Hepatocyte (in vitro differentiated cells): ENCODE measurements at regions not wholly inside any gene's neighbourhood (a gene's known extent, or its start where the extent isn't known, plus 50 kb on each side); places are given as distances from the start of the nearest gene placed in this dataset.
A peak's percentile ranks its signal among the peaks of the same experiment; 100 is the strongest.
"Not testable (repeated sequence)": the region's sequence is repeated elsewhere in the genome, so short reads cannot be mapped to it uniquely, and the experiment has no call there.

Experiments used
- DNase-seq: peaks from one replicate; pipeline ENCODE4 v3.0.0-alpha.2; 2016; ENCODE audit warnings: low spot score
- H2AFZ ChIP-seq: fragments of 200-600 bp; sonication (generic); 2 replicates; pipeline ENCODE4 v1.6.0; 2016; ENCODE audit warnings: antibody characterized with exemption, mild to moderate bottlenecking
- H3K27ac ChIP-seq: fragments of 200-600 bp; sonication (generic); 2 replicates; pipeline ENCODE4 v1.5.1; 2016; ENCODE audit warnings: mild to moderate bottlenecking
- H3K27me3 ChIP-seq: fragments of 200-600 bp; sonication (generic); 2 replicates; pipeline ENCODE4 v1.6.1; 2016
- H3K36me3 ChIP-seq: fragments of 200-600 bp; sonication (generic); replicated peaks from 2 replicates; pipeline ENCODE4 v1.5.1; 2016; ENCODE audit warnings: low read depth; ENCODE audit not compliant: insufficient read depth
- H3K4me1 ChIP-seq: fragments of 200-600 bp; sonication (generic); 2 replicates; pipeline ENCODE4 v1.5.1; 2016; ENCODE audit warnings: mild to moderate bottlenecking, moderate library complexity; ENCODE audit not compliant: insufficient read depth
- H3K4me2 ChIP-seq: fragments of 200-600 bp; sonication (generic); 2 replicates; pipeline ENCODE4 v1.6.0; 2016
- H3K4me3 ChIP-seq: fragments of 200-600 bp; sonication (generic); 2 replicates; pipeline ENCODE4 v1.5.1; 2016; ENCODE audit warnings: mild to moderate bottlenecking
- H3K79me2 ChIP-seq: fragments of 200-600 bp; sonication (generic); 2 replicates; pipeline ENCODE4 v1.6.0; 2017; ENCODE audit warnings: mild to moderate bottlenecking
- H3K9me2 ChIP-seq: fragments of 200-600 bp; sonication (generic); replicated peaks from 2 replicates; pipeline ENCODE4 v1.6.0; 2017; ENCODE audit warnings: mild to moderate bottlenecking; ENCODE audit not compliant: insufficient read depth
- H3K9me3 ChIP-seq: fragments of 200-600 bp; sonication (generic); 2 replicates; pipeline ENCODE4 v1.5.1; 2016; ENCODE audit warnings: low read depth, mild to moderate bottlenecking
- H4K20me1 ChIP-seq: fragments of 200-600 bp; sonication (generic); 2 replicates; pipeline ENCODE4 v1.6.0; 2016; ENCODE audit warnings: mild to moderate bottlenecking; ENCODE audit not compliant: insufficient read depth, poor library complexity, severe bottlenecking
- EZH2 ChIP-seq: fragments of 200-600 bp; sonication (generic); IDR thresholded peaks from 2 replicates; pipeline ENCODE4 v1.6.1; 2016; ENCODE audit warnings: antibody characterized with exemption, mild to moderate bottlenecking, borderline replicate concordance
- EZH2phosphoT487 ChIP-seq: fragments of 200-600 bp; sonication (generic); IDR thresholded peaks from one replicate; pipeline ENCODE4 v1.6.1; 2018; ENCODE audit warnings: antibody characterized with exemption, mild to moderate bottlenecking, low read depth, moderate library complexity; ENCODE audit not compliant: unreplicated experiment, severe bottlenecking
- WGBS: methylation state at CpG from one replicate; pipeline ENCODE4 v1.1.6; 2016; ENCODE audit warnings: low lambda C conversion rate; ENCODE audit errors: missing lambda C conversion rate; 5-methylcytosine and 5-hydroxymethylcytosine counted together
- TF ChIP-seq, protein P1 (sequence below): fragments of 200-600 bp; sonication (generic); IDR thresholded peaks from 2 replicates; pipeline ENCODE4 v1.5.1; 2016; ENCODE audit warnings: antibody characterized with exemption, mild to moderate bottlenecking; ENCODE audit not compliant: poor library complexity

DNA sequence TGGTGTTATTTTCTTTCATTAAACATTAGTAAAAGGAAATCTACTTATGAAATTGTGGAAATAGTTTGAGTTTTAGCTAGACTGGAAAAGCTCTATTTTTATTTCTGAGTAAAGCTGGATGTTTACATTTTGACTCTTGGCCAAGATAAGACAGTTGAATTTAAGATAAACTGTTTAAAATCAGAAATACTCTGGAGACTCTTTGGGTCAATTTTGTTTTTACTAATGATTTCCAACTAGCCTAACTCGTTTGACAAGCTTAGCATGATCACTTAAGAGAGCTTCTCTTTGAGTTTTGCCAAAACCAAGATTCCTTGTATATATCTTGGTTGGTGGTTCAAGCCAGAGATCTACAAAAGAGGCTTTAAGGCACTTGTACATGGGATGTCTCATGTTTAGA lies 724.8 kb upstream of the LUZP2 start:
- peak; percentile 11 for DNase-seq
- Histone ChIP-seq H4K20me1 (no peaks in the 10 kb centered on the region), H3K27ac (no peak overlapping the region), H3K9me2 (no peaks in the 10 kb centered on the region), H3K4me3 (no peak overlapping the region), H3K36me3 (no peaks in the 10 kb centered on the region), H3K4me2 (no peak overlapping the region), H3K4me1 (no peaks in the 10 kb centered on the region), H3K9me3 (no peaks in the 10 kb centered on the region), H3K27me3 (no peaks in the 10 kb centered on the region), H2AFZ (no peak overlapping the region), H3K79me2 (no peaks in the 10 kb centered on the region)
- WGBS = 26% methylated on average over 1 of the region's 1 CpG
- no peak for TF ChIP-seq EZH2
- TF ChIP-seq EZH2phosphoT487 = no peak
- TF ChIP-seq, protein P1, sequence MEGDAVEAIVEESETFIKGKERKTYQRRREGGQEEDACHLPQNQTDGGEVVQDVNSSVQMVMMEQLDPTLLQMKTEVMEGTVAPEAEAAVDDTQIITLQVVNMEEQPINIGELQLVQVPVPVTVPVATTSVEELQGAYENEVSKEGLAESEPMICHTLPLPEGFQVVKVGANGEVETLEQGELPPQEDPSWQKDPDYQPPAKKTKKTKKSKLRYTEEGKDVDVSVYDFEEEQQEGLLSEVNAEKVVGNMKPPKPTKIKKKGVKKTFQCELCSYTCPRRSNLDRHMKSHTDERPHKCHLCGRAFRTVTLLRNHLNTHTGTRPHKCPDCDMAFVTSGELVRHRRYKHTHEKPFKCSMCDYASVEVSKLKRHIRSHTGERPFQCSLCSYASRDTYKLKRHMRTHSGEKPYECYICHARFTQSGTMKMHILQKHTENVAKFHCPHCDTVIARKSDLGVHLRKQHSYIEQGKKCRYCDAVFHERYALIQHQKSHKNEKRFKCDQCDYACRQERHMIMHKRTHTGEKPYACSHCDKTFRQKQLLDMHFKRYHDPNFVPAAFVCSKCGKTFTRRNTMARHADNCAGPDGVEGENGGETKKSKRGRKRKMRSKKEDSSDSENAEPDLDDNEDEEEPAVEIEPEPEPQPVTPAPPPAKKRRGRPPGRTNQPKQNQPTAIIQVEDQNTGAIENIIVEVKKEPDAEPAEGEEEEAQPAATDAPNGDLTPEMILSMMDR = no peak

DNA sequence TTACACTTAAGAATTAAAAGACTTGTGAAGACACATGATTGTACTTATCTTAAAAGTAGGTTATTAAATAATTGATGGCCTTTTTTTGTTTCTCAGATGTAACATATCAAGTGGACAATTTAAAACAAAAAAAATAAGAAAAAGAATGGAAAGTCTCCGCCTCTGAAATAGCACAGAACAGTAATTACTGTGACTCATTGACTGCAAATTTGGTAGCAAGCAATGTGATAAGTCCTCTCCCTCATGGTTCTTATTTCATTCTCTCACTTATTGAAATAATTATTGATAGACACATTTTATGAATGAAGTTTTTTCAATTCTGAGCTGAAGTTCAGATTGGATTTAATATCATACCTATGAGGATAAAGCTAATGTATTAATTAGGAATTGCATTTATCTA lies 717.9 kb upstream of the LUZP2 start:
- 90% methylated on average over 1 of the region's 1 CpG for WGBS
- DNase-seq = no peak
- H3K9me3 ChIP-seq = no peaks in the 10 kb centered on the region
- H3K79me2 ChIP-seq = no peaks in the 10 kb centered on the region
- no peaks in the 10 kb centered on the region for H4K20me1 ChIP-seq
- TF ChIP-seq EZH2 = no peak
- TF ChIP-seq, protein P1 = no peak
- TF ChIP-seq EZH2phosphoT487 = no peak
- no peaks in the 10 kb centered on the region for H3K4me1 ChIP-seq
- no peak overlapping the region for H3K27ac ChIP-seq
- H3K27me3 ChIP-seq = no peaks in the 10 kb centered on the region
- H3K36me3 ChIP-seq = no peaks in the 10 kb centered on the region
- no peak overlapping the region for H3K4me3 ChIP-seq
- no peak overlapping the region for H3K4me2 ChIP-seq
- H3K9me2 ChIP-seq = no peaks in the 10 kb centered on the region
- H2AFZ ChIP-seq = no peak overlapping the region

DNA sequence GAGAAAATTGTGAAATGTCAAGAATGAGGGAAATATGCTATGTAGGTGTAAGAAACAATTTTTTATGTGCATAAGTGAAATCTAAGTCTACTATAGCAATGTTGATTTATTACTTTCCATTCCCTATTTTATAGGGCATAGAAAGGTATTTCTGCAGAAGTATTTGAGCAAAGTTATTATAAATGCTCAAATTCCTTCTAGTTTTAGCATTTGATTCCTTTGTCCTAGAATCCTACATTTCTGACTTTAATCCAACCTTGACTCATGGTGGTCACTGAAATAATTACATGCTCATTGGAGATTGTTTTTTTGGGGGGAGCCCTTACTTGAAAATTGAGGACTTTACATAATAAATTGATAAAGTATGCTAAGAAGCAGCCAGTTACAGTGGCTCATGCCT lies 716.6 kb upstream of the LUZP2 start:
- Histone ChIP-seq H3K4me3 (no peak overlapping the region), H3K9me2 (no peaks in the 10 kb centered on the region), H3K79me2 (no peaks in the 10 kb centered on the region), H3K4me1 (no peaks in the 10 kb centered on the region), H3K4me2 (no peak overlapping the region), H3K27ac (no peak overlapping the region), H3K36me3 (no peaks in the 10 kb centered on the region), H2AFZ (no peak overlapping the region), H4K20me1 (no peaks in the 10 kb centered on the region), H3K9me3 (no peaks in the 10 kb centered on the region), H3K27me3 (no peaks in the 10 kb centered on the region)
- DNase-seq = no peak
- TF ChIP-seq EZH2 = no peak
- no peak for TF ChIP-seq EZH2phosphoT487

DNA sequence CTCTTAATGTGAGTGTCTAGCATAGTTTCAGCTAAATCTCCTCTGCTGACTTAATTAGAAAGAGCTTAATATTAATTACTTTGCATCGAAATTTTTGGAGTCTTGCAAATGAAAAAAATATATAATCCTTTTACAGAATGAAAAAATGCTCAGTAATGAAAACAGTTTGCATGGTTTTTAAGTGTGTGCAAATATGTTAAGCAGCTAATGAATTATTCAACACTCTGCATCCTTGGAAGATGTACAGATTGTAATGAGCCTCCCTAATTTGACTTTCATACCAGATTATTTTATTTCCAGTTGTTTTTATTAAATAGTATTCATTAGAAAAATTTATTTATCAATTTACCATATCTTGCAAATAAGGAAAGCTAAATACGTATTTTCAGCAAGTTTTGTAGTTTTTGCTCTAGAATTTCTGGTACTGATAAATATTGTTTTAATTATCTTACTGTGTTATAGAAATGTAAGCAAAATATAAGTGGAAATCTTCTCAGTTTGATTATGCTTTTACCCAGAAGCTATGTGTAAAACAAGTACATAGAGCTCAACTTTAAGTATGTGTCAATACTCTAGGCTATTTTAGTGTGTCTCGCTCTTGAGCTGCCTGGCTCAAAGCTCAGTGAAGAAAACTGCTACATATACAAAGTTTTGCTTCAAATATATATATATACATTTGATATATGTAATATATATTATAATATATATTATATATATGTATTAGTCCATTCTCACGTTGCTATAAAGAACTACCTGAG lies 714.9 kb upstream of the LUZP2 start:
- Histone ChIP-seq H3K4me3 (no peak overlapping the region), H3K36me3 (no peaks in the 10 kb centered on the region), H3K27me3 (no peaks in the 10 kb centered on the region), H3K4me1 (peaks cover 7% of the 10 kb centered on the region), H2AFZ (no peak overlapping the region), H3K9me3 (no peaks in the 10 kb centered on the region), H3K9me2 (no peaks in the 10 kb centered on the region), H4K20me1 (no peaks in the 10 kb centered on the region), H3K4me2 (no peak overlapping the region), H3K27ac (no peak overlapping the region), H3K79me2 (no peaks in the 10 kb centered on the region)
- no peak for TF ChIP-seq EZH2
- TF ChIP-seq, protein P1 = no peak
- TF ChIP-seq EZH2phosphoT487 = no peak
- 95% methylated on average over 4 of the region's 4 CpGs for WGBS
- no peak for DNase-seq

DNA sequence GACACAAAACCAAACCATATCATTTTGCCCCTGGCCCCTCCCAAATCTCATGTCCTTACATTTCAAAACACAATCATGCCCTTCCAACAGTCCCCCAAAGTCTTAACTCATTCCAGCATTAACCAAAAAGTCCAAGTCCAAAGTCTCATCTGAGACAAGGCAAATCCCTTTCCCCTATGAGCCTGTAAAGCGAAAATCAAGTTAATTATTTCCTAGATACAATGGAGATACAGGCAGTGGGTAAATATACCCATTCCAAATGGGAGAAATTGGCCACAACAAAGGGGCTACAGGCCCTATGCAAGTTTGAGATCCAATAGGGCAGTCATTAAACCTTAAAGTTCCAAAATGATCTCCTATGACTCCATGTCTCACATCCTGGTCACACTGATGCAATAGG lies 709.9 kb upstream of the LUZP2 start:
- peaks cover 21% of the 10 kb centered on the region for H3K4me1 ChIP-seq
- peak overlapping the region; percentile 65 for H3K27ac ChIP-seq
- not testable (repeated sequence) for H3K4me2 ChIP-seq, H3K4me3 ChIP-seq, H3K79me2 ChIP-seq, H3K36me3 ChIP-seq, H4K20me1 ChIP-seq, DNase-seq, H2AFZ ChIP-seq, H3K27me3 ChIP-seq, H3K9me2 ChIP-seq, H3K9me3 ChIP-seq
- WGBS = 86% methylated on average over 1 of the region's 1 CpG
